NCI-H128 (cell line): ENCODE measurements at regions not wholly inside any gene's neighbourhood (a gene's known extent, or its start where the extent isn't known, plus 50 kb on each side); places are given as distances from the start of the nearest gene placed in this dataset.

Source experiments
- DNase-seq: peaks from one replicate; lab custom pipeline; 2025; ENCODE audit not compliant: unreplicated experiment; lab: John Stamatoyannopoulos, UW

DNA sequence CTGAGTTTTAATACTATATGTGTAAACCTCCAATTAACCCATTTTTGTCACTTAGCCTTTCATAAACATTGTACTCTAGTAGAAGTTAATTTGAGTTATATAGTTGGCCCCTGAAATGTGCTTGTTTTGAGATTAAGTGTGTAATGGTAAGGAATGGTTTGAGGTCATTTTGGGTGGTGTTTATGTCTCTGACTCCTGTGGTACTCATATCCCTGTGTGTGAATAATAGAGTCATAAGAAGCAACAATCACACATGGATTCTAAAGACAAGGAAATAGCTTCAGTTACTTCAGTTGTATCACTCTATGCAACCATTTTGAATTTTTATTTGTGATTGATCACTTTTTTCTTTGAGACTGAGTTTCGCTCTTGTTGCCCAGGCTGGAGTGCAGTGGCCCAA is 408.5 kb downstream of the MFSD1 start:
- no peak for DNase-seq

DNA sequence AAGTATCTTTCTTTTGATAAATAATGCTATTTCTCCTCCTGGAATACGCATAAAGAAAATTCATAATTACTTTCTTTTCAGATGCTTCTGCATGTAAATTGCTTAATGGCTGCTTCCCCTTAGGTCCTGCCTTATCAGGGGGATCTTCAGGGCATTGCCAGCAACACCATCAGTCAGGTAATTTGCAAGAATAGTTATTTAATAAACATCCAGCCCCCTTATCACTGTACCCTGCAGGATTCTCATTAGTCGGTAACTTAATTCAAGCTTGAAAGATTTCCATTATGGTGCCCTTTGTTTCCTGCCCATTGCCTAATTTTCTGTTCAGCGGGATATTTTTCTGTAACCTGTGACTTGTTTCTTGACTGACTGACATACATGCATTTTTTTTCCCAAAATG is 414.5 kb downstream of the MFSD1 start:
- no peak for DNase-seq

- no peak for DNase-seq
These were observed 417.4 kb downstream of the MFSD1 start for GRCh38 chr3:159219231-159219630.

DNA sequence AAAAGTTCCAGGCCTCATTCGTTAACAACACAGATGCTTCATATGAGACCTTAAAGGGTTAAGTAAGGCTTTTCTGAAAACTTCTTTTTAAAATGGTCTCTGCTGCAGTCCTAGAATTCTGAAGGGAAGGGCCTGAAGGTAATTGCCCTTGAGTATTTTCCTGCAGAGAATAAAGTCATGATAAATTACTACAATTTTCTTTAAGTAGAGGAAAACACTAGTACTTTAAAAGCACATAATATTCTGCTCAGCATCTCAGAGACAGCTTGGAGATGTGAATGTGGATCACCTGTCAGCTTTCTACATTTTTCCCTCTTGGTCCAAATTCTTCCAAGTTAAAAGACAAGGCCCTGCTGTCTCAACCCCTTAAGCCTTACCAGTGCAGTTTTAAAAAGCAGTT is 419.5 kb downstream of the MFSD1 start:
- DNase-seq = no peak

DNA sequence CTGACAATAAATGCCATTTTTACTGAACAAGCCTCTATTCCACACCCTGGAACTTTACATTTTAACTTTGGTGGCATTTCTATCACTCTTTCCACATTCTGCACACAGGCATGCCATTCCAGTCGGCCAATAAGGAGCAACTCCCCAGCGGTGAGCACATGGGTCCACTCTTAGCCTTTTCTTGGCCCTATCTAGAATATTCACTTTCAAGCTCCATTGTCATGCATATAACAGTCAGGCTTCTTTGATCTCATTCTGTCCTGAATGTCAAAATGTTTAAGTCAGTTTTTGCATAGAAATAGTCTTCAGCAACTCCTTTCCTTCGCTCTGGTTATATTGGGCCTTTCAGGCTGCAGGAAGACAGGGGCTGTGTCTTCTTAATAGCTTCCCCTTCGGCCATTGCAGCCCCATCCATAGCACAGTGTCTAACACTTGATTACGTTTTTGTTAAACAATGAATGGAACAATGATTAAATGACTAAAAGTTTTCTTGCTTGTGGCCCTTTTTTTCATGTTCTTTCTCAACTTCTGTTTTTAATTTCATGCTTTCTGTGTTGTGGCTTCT is 427.3 kb downstream of the MFSD1 start:
- DNase-seq = no peak

GRCh38 chr3:159232966-159233365 is 431.1 kb downstream of the MFSD1 start:
- no peak for DNase-seq

GRCh38 chr3:159233734-159234133 is 431.9 kb downstream of the MFSD1 start:
- no peak for DNase-seq

GRCh38 chr3:159234306-159234705 is 432.5 kb downstream of the MFSD1 start:
- DNase-seq = no peak

DNA sequence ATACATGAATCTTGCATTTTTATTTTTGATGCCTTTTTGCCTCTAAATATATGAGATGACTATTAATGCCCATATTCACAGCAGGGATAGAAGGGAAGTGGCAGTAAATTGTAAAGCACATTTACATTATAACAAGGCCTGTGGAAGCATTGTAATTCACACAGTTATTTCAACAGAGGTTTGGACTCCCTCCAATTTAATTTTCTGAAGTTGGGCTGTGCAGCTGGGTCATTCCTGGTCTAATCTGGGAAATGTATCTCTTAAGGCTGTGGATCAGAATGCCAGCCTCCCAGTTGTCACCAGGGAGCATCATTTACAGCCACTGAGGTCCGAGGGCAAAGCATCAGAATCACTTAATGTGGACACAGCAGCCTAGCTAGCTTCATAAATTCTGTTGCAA is 434.5 kb downstream of the MFSD1 start:
- no peak for DNase-seq

DNA sequence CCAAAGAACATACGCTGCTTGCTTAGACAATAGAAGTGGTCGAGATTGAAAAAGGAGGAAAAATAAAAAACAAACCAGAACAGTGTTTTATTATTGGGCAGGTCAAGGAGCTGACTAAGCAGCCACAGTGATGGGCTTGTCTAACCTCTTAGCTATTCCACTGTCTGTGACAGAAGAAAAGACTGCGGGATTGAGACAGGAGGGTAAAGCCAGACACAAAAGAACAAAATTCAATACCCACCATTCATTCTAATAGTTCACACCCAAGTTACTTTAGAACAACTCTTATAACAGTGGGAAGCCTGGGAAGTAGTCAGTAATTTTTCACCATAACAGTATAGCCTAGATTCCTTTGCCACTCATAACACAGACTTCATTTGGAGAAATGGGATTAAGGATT is 435.4 kb downstream of the MFSD1 start:
- DNase-seq = no peak

DNA sequence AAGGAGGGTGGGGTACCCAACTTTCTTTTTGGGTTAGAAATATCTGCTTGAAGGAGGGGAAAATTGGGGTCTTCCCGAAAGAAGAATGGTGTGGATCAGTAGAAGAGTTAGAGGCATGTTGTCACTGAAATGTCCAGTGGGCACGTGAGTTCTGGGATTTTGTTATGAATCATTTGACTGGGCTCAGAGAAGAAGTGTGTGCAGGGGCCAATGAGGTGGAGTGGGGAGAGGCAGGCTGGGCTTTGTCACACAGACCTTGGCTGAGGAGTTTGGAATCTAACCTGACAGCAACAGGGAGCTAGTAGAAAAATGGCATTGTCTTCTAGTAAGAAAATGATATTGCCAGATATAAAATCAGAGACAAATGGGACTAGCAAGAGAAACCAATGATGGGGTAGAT is 436.8 kb downstream of the MFSD1 start:
- DNase-seq = no peak

DNA sequence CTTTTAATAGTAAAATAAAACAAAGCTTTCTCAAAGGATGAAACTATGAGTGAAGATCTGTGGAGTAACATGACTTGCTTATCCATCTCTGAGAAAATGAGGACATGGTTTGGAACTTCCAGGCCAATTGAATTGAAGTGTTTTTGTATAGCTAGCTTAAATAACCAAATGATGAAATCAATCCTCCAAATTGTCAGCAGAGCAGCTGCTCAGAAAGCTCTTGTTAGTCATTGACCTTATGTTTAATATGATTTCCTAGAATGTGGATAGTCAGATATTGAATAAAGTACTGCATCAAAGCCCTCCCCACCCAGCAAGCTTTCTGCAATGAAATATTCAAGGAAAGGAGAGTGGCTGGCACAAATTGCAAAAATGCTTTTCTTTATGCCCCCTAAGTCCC is 437.2 kb downstream of the MFSD1 start:
- no peak for DNase-seq

DNA sequence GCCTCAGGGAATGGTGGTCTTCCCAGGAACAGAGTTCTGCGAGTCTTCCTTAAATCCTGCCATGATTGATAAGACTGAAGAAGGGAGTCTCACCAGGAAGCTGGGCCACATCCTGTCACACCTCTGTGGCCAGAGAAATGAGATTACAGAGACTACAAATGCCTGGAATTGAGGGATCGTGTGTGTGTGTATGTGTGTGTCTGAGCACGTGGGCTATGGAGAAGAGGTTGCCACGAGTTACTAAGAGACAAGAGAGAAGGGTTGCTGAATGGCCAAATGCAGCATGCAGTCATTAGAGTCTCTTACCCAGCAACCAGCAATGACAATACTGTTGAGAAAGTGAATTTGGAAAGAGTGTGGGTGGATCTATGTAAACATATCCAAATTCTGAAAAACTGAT is 443.1 kb downstream of the MFSD1 start:
- no peak for DNase-seq

DNA sequence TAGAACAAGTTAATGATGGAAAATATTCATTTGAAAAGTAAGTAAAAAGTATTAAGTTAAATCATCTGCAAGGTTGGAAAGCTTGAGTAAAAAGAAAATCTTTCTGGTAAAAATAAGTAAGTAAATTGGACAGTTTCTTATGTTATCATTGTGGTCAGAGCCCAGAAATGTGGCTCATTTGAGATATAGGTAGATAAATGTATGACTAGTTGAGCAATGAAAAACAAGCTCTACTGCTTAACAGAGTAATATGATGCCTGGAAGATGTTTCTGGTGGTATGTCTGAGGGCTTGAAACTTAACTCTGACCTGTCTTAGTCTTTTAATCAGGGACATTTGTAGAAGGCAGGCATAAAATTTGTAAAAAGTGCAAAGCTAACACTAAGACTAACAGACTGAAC is 444.0 kb downstream of the MFSD1 start:
- DNase-seq = no peak

GRCh38 chr3:159246385-159246784 is 444.5 kb downstream of the MFSD1 start:
- DNase-seq = no peak

DNA sequence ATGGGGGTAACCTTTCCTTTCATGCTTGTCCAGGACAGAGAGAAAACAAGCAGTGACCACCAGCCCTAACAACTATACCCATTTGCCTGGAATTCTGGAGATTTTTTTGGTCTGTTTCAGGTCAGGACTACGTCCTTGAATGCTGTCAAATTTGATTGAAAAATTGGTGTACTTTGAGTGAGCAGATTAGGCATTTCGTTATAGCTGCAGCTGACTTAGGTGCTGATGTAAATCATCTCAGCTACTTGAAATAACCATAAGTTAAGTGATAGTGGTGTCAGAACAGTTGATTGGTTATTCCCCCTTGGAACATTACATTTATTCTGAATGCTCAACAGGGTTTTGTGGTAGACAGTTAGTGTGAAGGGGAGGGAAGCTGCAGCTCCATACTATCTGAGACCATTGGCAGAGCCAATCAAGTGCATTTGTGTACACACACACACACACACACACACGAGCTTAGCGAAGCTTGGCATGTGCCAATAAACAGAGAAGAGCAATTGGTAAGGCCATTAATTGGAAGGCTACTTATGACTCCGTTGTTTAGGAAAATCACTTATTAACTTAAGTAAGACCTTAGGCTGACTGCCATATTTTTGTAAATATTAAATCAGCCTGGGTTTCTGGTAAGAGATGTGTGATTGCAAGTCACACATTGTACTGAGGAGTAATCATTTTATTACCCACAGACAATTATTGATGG is 447.8 kb downstream of the MFSD1 start:
- no peak for DNase-seq

DNA sequence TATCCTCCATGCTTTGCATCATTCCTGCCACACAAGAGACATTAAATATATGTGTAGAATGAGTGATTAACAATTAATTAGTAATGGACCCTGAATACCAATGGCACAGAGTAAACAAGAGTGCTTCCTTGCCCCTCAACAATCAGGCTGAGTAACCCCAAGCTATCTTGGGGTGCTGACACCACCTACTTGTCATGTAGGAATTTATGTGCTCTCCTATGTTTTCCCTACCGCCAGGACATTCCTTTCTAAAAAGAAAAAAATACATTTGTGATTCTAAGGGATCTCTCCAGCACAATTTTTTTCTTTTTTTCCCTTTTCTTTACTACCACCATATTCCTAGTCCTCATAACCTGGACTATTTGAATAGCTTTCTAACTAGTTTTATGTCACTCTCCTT is 449.1 kb downstream of the MFSD1 start:
- no peak for DNase-seq

- no peak for DNase-seq
These were observed 450.4 kb downstream of the MFSD1 start for GRCh38 chr3:159252274-159252673.

DNA sequence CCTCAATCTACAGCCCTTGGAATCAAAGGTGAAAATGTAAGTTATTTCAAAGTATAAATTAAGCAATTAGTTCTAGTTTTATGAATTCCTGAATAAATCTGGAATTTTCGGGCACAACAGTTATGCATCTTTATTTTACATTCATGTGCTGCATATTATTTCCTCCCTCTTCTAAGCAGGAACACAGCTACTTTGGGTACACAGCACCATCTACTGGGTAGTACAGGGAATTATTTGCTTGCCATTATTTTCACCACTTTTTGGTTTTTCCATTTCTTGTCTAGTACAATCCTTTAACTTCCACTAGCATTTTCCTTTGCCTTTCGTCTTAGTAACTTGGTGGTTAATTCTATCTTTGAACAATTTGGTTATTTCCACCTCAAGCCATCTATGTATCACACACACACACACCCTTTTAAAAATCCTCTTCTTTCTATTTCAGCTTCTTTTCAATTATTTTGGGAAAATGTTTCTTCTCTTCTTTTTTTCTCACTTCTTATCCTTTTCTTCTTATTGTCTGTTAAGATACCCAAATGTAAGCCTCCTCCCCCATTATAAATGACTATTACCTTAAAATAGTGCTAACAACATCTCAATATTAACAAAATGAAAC is 451.0 kb downstream of the MFSD1 start:
- DNase-seq = no peak

- DNase-seq = no peak
These were observed 452.0 kb downstream of the MFSD1 start for GRCh38 chr3:159253860-159254259.

- DNase-seq = no peak
These were observed 456.1 kb downstream of the MFSD1 start for GRCh38 chr3:159257954-159258353.

- no peak for DNase-seq
These were observed 457.1 kb downstream of the MFSD1 start for GRCh38 chr3:159258934-159259333.
